ENCODE measurements at regions not wholly inside any gene's neighbourhood (a gene's known extent, or its start where the extent isn't known, plus 50 kb on each side); places are given as distances from the start of the nearest gene placed in this dataset.
"Not testable (repeated sequence)": the region's sequence is repeated elsewhere in the genome, so short reads cannot be mapped to it uniquely, and the experiment has no call there.

DNA sequence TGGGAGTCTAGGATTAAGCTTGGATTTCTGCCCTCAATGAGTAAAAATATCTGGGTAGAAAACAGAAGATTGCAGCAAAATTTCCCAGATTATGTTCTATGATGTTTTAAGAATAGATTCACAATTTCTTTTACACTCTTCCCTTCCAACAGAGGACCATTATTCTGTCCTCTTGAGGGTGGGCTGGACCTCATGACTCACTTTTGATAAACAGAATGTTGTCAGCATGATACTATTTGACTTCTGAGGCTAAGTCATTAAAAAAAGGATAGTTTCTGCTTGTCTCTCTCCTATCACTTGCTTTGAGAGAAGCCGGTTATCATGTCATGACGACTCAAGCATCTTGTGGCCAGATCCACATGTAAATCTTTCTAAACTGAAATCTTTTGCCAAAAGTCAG, 396.2 kb upstream of the CDIN1 start:
- Histone ChIP-seq H3K4me3 (ENCODE audit: low read length) (no peak overlapping the region), H3K27me3 (ENCODE audit: control insufficient read depth, insufficient read depth, low read length) (no peaks in the 10 kb centered on the region), H3K9ac (ENCODE audit: low read length) (no peak overlapping the region), H3K4me1 (ENCODE audit: control insufficient read depth, insufficient read depth, low read length) (peaks cover under 1% of the 10 kb centered on the region), H3K36me3 (ENCODE audit: control insufficient read depth, insufficient read depth, low read length) (no peaks in the 10 kb centered on the region), H3K27ac (ENCODE audit: low read depth, low read length) (no peak overlapping the region)

DNA sequence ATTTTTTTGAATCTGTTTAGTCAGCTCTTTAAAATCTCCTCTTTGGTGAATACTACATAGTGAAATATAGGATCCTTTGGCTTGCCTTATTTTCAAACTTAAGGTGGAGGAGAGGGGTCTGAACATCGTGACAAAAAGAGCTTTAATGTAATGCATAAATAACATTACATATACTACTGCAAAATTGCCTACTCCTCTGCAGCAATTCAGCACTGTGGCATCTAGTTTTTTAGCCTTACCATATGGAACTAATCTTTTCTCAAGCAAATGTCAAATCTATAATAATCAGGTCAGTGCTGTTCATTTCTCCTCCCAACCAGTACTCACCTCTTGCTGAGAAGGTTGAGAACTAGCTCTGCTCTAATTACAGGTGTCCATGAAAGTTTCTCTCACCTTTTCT, 394.0 kb upstream of the CDIN1 start:
- no peaks in the 10 kb centered on the region for H3K36me3 ChIP-seq (ENCODE audit: control insufficient read depth, insufficient read depth, low read length)
- no peak overlapping the region for H3K27ac ChIP-seq (ENCODE audit: low read depth, low read length)
- no peaks in the 10 kb centered on the region for H3K4me1 ChIP-seq (ENCODE audit: control insufficient read depth, insufficient read depth, low read length)
- H3K27me3 ChIP-seq (ENCODE audit: control insufficient read depth, insufficient read depth, low read length): no peaks in the 10 kb centered on the region
- H3K4me3 ChIP-seq (ENCODE audit: low read length): no peak overlapping the region
- no peak overlapping the region for H3K9ac ChIP-seq (ENCODE audit: low read length)

DNA sequence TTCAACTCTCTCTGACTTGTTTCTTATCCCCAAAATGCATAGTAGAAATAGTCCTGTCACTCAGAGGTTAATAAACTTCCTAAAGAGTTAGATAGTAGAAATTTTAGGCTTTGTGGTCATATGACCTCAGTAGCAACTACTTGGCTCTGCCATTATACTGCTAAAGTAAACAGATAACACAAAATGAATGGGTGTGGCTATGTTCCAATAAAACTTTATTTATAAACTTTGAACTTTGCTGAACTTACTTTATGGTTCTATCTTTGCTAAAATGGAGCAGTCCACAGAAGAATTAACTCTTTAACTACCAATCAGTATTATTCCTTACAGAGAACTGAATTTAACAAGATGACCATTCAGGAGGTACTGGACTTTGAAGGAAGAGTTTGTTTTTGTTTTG, 393.6 kb upstream of the CDIN1 start:
- H3K27me3 ChIP-seq (ENCODE audit: control insufficient read depth, insufficient read depth, low read length): no peaks in the 10 kb centered on the region
- no peaks in the 10 kb centered on the region for H3K36me3 ChIP-seq (ENCODE audit: control insufficient read depth, insufficient read depth, low read length)
- H3K27ac ChIP-seq (ENCODE audit: low read depth, low read length): no peak overlapping the region
- no peak overlapping the region for H3K4me3 ChIP-seq (ENCODE audit: low read length)
- H3K9ac ChIP-seq (ENCODE audit: low read length): no peak overlapping the region
- H3K4me1 ChIP-seq (ENCODE audit: control insufficient read depth, insufficient read depth, low read length): no peaks in the 10 kb centered on the region

DNA sequence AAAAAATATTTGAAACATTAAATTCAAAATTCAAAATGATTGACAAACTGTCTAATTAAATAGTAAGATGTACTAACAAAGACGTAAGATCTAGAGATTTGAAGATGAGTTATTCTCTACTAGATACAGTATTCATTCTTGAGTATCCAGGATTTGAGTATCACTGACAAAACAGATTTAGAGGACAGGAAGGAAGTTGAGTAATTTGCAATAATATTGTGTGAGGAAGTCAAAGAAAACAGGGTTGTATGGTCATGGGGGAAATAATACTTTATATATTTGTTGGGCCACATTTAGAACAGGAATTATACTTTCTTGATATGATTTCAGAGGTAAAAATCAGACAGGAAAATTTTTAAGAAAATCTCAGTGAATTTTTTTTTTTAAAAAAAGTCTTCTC, 393.1 kb upstream of the CDIN1 start:
- H3K4me3 ChIP-seq (ENCODE audit: low read length): no peak overlapping the region
- H3K27ac ChIP-seq (ENCODE audit: low read depth, low read length): no peak overlapping the region
- H3K27me3 ChIP-seq (ENCODE audit: control insufficient read depth, insufficient read depth, low read length): no peaks in the 10 kb centered on the region
- H3K9ac ChIP-seq (ENCODE audit: low read length): no peak overlapping the region
- H3K4me1 ChIP-seq (ENCODE audit: control insufficient read depth, insufficient read depth, low read length): no peaks in the 10 kb centered on the region
- no peaks in the 10 kb centered on the region for H3K36me3 ChIP-seq (ENCODE audit: control insufficient read depth, insufficient read depth, low read length)

DNA sequence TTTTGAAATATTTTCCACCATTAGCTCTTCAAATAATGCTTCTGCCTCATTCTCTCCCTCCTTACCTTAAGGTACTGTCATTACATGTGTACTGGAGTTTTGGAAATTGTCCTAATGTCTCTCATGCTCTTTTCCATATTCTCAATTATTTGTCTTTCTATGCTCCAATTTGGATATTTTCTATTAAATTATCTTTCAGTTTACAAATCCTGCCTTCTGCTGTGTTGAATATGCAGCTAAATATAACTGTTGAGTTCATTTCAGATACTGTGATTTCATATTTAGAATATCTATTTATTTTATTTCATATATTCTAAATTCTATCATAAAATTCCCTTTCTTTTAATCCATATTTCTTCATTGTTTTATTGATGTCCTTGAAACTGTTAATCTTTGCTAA, 388.0 kb upstream of the CDIN1 start:
- Histone ChIP-seq H3K4me1 (ENCODE audit: control insufficient read depth, insufficient read depth, low read length) (no peaks in the 10 kb centered on the region), H3K9ac (ENCODE audit: low read length) (no peak overlapping the region), H3K4me3 (ENCODE audit: low read length) (no peak overlapping the region), H3K27me3 (ENCODE audit: control insufficient read depth, insufficient read depth, low read length) (no peaks in the 10 kb centered on the region), H3K27ac (ENCODE audit: low read depth, low read length) (no peak overlapping the region), H3K36me3 (ENCODE audit: control insufficient read depth, insufficient read depth, low read length) (no peaks in the 10 kb centered on the region)

DNA sequence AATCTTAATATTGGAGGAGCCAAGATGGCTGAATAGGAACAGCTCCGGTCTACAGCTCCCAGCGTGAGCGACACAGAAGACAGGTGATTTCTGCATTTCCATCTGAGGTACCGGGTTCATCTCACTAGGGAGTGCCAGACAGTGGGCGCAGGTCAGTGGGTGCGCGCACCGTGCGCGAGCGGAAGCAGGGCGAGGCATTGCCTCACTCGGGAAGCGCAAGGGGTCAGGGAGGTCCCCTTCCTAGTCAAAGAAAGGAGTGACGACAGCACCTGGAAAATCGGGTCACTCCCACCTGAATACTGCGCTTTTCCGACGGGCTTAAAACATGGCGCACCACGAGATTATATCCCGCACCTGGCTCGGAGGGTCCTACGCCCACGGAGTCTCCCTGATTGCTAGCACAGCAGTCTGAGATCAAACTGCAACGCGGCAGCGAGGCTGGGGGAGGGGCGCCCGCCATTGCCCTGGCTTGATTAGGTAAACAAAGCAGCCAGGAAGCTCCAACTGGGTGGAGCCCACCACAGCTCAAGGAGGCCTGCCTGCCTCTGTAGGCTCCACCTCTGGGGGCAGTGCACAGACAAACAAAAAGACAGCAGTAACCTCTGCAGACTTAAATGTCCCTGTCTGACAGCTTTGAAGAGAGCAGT, 383.9 kb upstream of the CDIN1 start:
- not testable (repeated sequence) for H3K9ac ChIP-seq (ENCODE audit: low read length); H3K4me1 ChIP-seq (ENCODE audit: control insufficient read depth, insufficient read depth, low read length); H3K36me3 ChIP-seq (ENCODE audit: control insufficient read depth, insufficient read depth, low read length); H3K27ac ChIP-seq (ENCODE audit: low read depth, low read length); H3K27me3 ChIP-seq (ENCODE audit: control insufficient read depth, insufficient read depth, low read length); H3K4me3 ChIP-seq (ENCODE audit: low read length)

DNA sequence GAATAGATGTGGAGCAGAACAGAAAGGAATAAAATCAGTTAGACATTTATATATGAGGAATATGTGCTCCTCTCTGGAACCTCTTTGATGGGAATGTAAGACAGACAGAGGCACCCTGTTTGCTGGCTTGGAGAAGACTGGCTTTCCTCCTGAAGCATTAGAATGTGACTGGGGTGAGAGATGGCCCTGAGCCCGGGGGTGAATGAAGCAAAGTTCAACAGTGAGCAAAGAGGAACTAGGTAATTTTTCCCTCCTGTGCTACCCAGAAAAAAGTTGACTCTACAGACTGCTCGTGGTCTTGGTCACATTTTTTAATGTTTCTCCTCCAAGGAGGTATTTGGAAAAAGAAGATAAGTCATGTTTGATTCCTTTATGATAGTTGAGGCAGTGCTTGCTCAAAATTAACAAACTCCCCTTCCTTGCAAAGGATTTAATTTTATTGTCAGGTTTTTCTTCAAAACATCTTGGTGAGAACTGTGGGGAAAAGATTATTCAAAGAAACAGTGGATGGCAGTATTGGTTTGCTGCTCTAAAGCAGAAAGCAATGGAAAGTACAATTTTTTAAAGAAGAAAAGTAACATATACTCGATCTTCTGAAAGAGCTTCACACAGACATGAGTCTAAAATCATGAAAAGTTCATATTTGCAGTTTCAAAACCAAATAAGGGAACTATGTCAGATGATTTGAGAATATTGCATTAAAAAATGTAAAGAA, 370.4 kb upstream of the CDIN1 start:
- Histone ChIP-seq H3K27ac (ENCODE audit: low read depth, low read length) (no peak overlapping the region), H3K9ac (ENCODE audit: low read length) (no peak overlapping the region), H3K4me1 (ENCODE audit: control insufficient read depth, insufficient read depth, low read length) (no peaks in the 10 kb centered on the region), H3K27me3 (ENCODE audit: control insufficient read depth, insufficient read depth, low read length) (no peaks in the 10 kb centered on the region), H3K36me3 (ENCODE audit: control insufficient read depth, insufficient read depth, low read length) (no peaks in the 10 kb centered on the region), H3K4me3 (ENCODE audit: low read length) (no peak overlapping the region)

DNA sequence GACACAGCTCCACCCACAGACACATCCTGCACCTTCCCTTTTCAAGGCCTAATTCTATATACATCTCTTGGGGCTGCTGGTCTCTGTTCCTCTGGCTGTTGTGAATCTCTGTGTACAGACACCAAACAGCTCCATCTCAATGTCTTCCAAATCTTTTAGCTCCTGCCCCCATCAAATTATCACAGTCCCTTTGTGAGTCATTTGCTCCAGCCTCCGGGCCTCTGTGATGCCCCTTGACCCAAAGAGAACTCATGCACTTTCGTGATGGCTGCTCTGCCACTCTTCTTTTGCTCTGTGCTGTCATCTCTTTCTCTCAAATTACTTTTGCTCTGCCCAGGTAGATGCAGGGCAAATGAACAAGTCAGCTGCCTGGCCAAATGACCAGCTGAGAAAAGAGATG, 369.0 kb upstream of the CDIN1 start:
- Histone ChIP-seq H3K4me1 (ENCODE audit: control insufficient read depth, insufficient read depth, low read length) (no peaks in the 10 kb centered on the region), H3K27me3 (ENCODE audit: control insufficient read depth, insufficient read depth, low read length) (no peaks in the 10 kb centered on the region), H3K36me3 (ENCODE audit: control insufficient read depth, insufficient read depth, low read length) (no peaks in the 10 kb centered on the region), H3K27ac (ENCODE audit: low read depth, low read length) (no peak overlapping the region), H3K9ac (ENCODE audit: low read length) (no peak overlapping the region), H3K4me3 (ENCODE audit: low read length) (no peak overlapping the region)

DNA sequence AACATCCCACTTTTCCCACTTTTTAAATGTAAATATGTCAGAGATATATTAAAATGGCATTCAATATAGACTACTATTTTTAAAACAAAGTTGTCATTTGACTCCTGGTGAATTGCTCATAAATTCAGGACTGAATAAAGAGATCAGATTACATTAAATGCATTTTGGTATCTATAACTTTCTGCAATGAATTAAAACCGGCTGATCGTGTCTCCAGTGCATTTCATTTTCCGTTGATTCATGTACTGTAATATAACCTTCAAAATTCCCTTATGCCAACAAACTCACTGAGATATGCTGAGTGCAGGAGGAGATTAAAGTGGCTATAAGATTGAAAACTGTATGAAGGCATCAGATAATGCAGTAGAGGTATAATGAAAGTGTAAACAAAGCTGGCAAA, 361.1 kb upstream of the CDIN1 start:
- H3K4me1 ChIP-seq (ENCODE audit: control insufficient read depth, insufficient read depth, low read length): peaks cover 4% of the 10 kb centered on the region
- H3K9ac ChIP-seq (ENCODE audit: low read length): no peak overlapping the region
- no peak overlapping the region for H3K27ac ChIP-seq (ENCODE audit: low read depth, low read length)
- H3K27me3 ChIP-seq (ENCODE audit: control insufficient read depth, insufficient read depth, low read length): no peaks in the 10 kb centered on the region
- no peak overlapping the region for H3K4me3 ChIP-seq (ENCODE audit: low read length)
- H3K36me3 ChIP-seq (ENCODE audit: control insufficient read depth, insufficient read depth, low read length): no peaks in the 10 kb centered on the region

DNA sequence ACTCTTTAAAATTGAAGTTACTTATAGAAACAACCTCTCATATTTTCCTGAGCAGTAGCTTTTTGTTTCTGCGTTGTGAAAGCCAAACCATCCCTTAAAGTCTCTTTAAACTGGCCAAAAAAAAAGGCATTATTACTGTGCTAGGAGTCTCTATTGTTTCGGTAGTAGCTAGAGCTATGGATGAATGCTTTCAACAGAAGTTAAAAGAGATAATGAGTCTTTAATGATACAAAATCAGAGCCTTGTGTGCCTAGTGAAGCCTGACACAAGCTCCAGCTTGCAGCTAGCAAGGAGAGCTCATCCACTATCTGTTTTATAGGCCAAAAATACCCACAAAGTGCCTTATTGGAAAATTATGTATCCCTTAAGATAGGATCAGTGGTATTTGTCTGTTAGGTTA, 360.4 kb upstream of the CDIN1 start:
- H3K4me3 ChIP-seq (ENCODE audit: low read length): no peak overlapping the region
- no peak overlapping the region for H3K9ac ChIP-seq (ENCODE audit: low read length)
- no peaks in the 10 kb centered on the region for H3K36me3 ChIP-seq (ENCODE audit: control insufficient read depth, insufficient read depth, low read length)
- H3K27ac ChIP-seq (ENCODE audit: low read depth, low read length): no peak overlapping the region
- H3K27me3 ChIP-seq (ENCODE audit: control insufficient read depth, insufficient read depth, low read length): no peaks in the 10 kb centered on the region
- H3K4me1 ChIP-seq (ENCODE audit: control insufficient read depth, insufficient read depth, low read length): peaks cover 4% of the 10 kb centered on the region

DNA sequence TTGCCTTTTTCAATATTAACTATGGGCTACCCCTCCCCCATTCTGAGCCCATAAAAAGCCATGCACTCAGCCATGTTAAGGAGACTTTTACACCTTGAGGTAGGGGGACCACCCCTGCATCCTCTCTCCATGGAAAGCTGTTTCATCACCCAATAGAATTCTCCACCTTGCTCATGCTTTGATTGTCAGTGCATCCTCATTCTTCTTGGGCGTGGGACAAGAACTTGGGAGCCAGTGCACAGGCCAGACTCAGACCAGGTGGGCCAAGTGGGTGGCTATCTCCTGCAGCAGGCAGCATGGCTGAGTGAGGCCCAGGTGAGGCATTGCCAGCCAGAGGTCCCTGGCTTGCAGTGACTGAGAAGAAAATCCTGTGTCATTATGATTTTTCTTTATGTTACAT, 357.4 kb upstream of the CDIN1 start:
- no peak overlapping the region for H3K4me3 ChIP-seq (ENCODE audit: low read length)
- H3K36me3 ChIP-seq (ENCODE audit: control insufficient read depth, insufficient read depth, low read length): no peaks in the 10 kb centered on the region

DNA sequence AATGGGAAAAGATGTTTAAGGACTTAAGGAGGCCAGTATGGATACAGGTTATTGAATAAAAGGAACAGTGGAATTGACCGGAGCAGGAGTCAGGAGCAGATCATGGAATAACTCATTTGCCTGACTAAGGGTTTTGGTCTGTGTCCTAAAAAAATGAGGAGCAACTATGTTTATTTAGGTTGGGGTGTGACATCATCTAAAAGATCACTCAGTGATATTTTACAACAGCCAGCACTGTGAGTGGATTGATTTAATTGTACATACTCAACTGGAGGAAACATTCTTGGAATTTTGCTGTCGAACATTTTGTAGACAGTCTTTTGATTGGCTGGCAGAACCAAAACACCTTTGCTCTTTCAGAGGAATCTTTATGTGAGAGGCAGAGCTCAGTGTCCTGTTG, 348.6 kb upstream of the CDIN1 start:
- H3K9ac ChIP-seq (ENCODE audit: low read length): no peak overlapping the region
- H3K36me3 ChIP-seq (ENCODE audit: control insufficient read depth, insufficient read depth, low read length): no peaks in the 10 kb centered on the region
- no peaks in the 10 kb centered on the region for H3K27me3 ChIP-seq (ENCODE audit: control insufficient read depth, insufficient read depth, low read length)
- no peaks in the 10 kb centered on the region for H3K4me1 ChIP-seq (ENCODE audit: control insufficient read depth, insufficient read depth, low read length)
- no peak overlapping the region for H3K4me3 ChIP-seq (ENCODE audit: low read length)
- no peak overlapping the region for H3K27ac ChIP-seq (ENCODE audit: low read depth, low read length)

More for the DNA sequence above, 357.4 kb upstream of the CDIN1 start:
- no peaks in the 10 kb centered on the region for H3K27me3 ChIP-seq (ENCODE audit: control insufficient read depth, insufficient read depth, low read length)
- peaks cover 4% of the 10 kb centered on the region for H3K4me1 ChIP-seq (ENCODE audit: control insufficient read depth, insufficient read depth, low read length)
- H3K9ac ChIP-seq (ENCODE audit: low read length): no peak overlapping the region
- H3K27ac ChIP-seq (ENCODE audit: low read depth, low read length): no peak overlapping the region

DNA sequence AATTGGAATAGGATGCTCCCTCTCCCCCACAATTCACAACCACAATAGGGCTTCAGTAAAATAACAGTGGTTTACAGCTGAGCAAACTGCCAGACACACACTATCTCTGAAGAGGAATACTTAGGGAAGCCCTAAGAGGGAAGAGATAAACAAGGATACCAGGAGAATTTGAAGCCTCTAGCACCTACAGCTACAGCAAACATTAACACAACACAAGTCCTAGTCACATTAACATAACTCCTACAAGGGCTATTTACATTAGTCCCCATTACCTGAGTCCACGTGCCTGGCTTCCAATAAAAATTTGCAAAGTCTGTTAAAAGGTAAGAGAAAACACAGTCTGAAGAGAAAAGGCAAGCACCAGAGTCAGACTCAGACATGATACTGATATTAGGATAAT, 346.9 kb upstream of the CDIN1 start:
- Histone ChIP-seq H3K4me1 (ENCODE audit: control insufficient read depth, insufficient read depth, low read length) (no peaks in the 10 kb centered on the region), H3K4me3 (ENCODE audit: low read length) (no peak overlapping the region), H3K27me3 (ENCODE audit: control insufficient read depth, insufficient read depth, low read length) (no peaks in the 10 kb centered on the region), H3K27ac (ENCODE audit: low read depth, low read length) (no peak overlapping the region), H3K9ac (ENCODE audit: low read length) (no peak overlapping the region), H3K36me3 (ENCODE audit: control insufficient read depth, insufficient read depth, low read length) (no peaks in the 10 kb centered on the region)
